HepG2 (cell line): ENCODE measurements at regions not wholly inside any gene's neighbourhood (a gene's known extent, or its start where the extent isn't known, plus 50 kb on each side); places are given as distances from the start of the nearest gene placed in this dataset.

ENCODE experiments used
- ATAC-seq: fragments of 200-7000 bp; cut with Tn5 transposase; 3 replicates; pipeline ENCODE4 v1.9.1; 2020; ENCODE audit warnings: mild to moderate bottlenecking, moderate library complexity
- BruUV-seq: library from RNA; stranded (reverse); fragments of 400-500 nt; replicated peaks from 2 replicates; lab custom pipeline; 2021; lab: Mats Ljungman, UMichigan
- CTCF ChIA-PET: fragments of 300-600 bp; formaldehyde crosslinking; extraction: SDS; loops from one replicate; lab custom pipeline; 2021; ENCODE audit warnings: low total read pairs, inconsistent platforms, low intra/inter-chr PET ratio; lab: Yijun Ruan, JAX
- POLR2A ChIA-PET: fragments of 350-600 bp; sonication (Branson Sonifier 250); formaldehyde crosslinking; loops from one replicate; lab custom pipeline; 2020; ENCODE audit warnings: antibody characterized with exemption, inconsistent platforms; lab: Yijun Ruan, JAX
- DNase-seq: peaks from one replicate; pipeline ENCODE4 v3.0.0-alpha.2; 2015; ENCODE audit warnings: low spot score
- FAIRE-seq: peaks from 3 replicates; lab custom pipeline; 2011; peaks lifted over from hg19 to GRCh38; lab: Jason Lieb, UNC
- H2AFZ ChIP-seq: one replicate; pipeline ENCODE4 v1.6.1; 2011; ENCODE audit warnings: low read length, inconsistent platforms
- H3K27ac ChIP-seq: fragments of 300-600 bp; 3 replicates; pipeline ENCODE4 v1.8.0; 2011; ENCODE audit warnings: mixed run types, mild to moderate bottlenecking, mixed read lengths, low read length, inconsistent platforms; ENCODE audit not compliant: insufficient read depth; ENCODE audit errors: extremely low read length
- H3K27me3 ChIP-seq, 2 experiments: fragments of 200-600 bp in 1 of 2; 2 replicates in 1 of 2; 3 replicates in 1 of 2; pipeline versions ENCODE4 v1.6.0 to v1.8.0; 2011; ENCODE audit warnings: low read length in 2 of 2, mild to moderate bottlenecking in 2 of 2, moderate library complexity in 2 of 2, inconsistent platforms in 1 of 2; ENCODE audit not compliant: insufficient read depth in 2 of 2, control insufficient read depth in 1 of 2
- H3K36me3 ChIP-seq, 2 experiments: fragments of 200-600 bp in 1 of 2; replicated peaks in 1 of 2; 2 replicates in 1 of 2; 3 replicates in 1 of 2; pipeline versions ENCODE4 v1.5.1 to v1.8.0; 2011; ENCODE audit warnings: low read length in 2 of 2, inconsistent platforms in 1 of 2; ENCODE audit not compliant: insufficient read depth in 2 of 2, control insufficient read depth in 1 of 2
- H3K4me1 ChIP-seq: 2 replicates; pipeline ENCODE4 v1.5.1; 2012; ENCODE audit warnings: low read length, inconsistent platforms; ENCODE audit not compliant: insufficient read depth
- H3K4me2 ChIP-seq: 2 replicates; pipeline ENCODE4 v1.6.0; 2011; ENCODE audit warnings: low read depth, low read length, inconsistent platforms
- H3K4me3 ChIP-seq, 3 experiments: fragments of 200-600 bp in 1 of 3; sonication (generic), shearing (Covaris generic) in 1 of 3; replicated peaks in 1 of 3; 2 replicates each; pipeline ENCODE4 v1.5.1; 2011 to 2016; ENCODE audit warnings: low read length in 3 of 3, inconsistent platforms in 2 of 3, low read depth in 2 of 3, mild to moderate bottlenecking in 2 of 3, control low read depth in 1 of 3, mixed read lengths in 1 of 3; ENCODE audit not compliant: insufficient read depth in 1 of 3
- H3K79me2 ChIP-seq: one replicate; pipeline ENCODE4 v1.6.1; 2011; ENCODE audit warnings: low read length, inconsistent platforms; ENCODE audit not compliant: insufficient read depth
- H3K9ac ChIP-seq: 2 replicates; pipeline ENCODE4 v1.6.0; 2011; ENCODE audit warnings: mild to moderate bottlenecking, low read depth, low read length, inconsistent platforms; ENCODE audit not compliant: insufficient read depth
- H3K9me3 ChIP-seq: 2 replicates; pipeline ENCODE4 v1.5.1; 2012; ENCODE audit warnings: mild to moderate bottlenecking, low read length
- H4K20me1 ChIP-seq: 2 replicates; pipeline ENCODE4 v1.6.0; 2011; ENCODE audit warnings: inconsistent platforms, mild to moderate bottlenecking, low read length, moderate library complexity; ENCODE audit not compliant: insufficient read depth
- EED ChIP-seq: sonication (generic); formaldehyde crosslinking; IDR thresholded peaks from 2 replicates; pipeline ENCODE4 v1.5.0; 2020; ENCODE audit warnings: mild to moderate bottlenecking, missing genetic modification reagents
- HDAC6 ChIP-seq: fragments of 200-600 bp; sonication (generic); IDR thresholded peaks from 2 replicates; pipeline ENCODE4 v1.7.0; 2017; ENCODE audit warnings: mild to moderate bottlenecking, antibody characterized with exemption, low read length, low read depth
- MEF2D ChIP-seq: sonication (generic); formaldehyde crosslinking; IDR thresholded peaks from 2 replicates; pipeline ENCODE4 v1.5.1; 2020; ENCODE audit warnings: mild to moderate bottlenecking, missing genetic modification reagents
- POLR2AphosphoS2 ChIP-seq: IDR thresholded peaks from 2 replicates; pipeline ENCODE4 v1.6.1; 2011; ENCODE audit warnings: low read depth, low read length, improper control_type of control experiment
- SYNCRIP ChIP-seq: fragments of 200-400 bp; formaldehyde crosslinking; IDR thresholded peaks from 2 replicates; pipeline ENCODE4 v1.6.1; 2018; ENCODE audit warnings: mild to moderate bottlenecking, low read depth, low read length; ENCODE audit not compliant: insufficient read depth
- ZNF205 ChIP-seq: IDR thresholded peaks from 2 replicates; pipeline ENCODE4 v1.6.1; 2018; ENCODE audit warnings: missing biosample characterization, missing genetic modification reagents
- ZNF235 ChIP-seq: sonication (generic); formaldehyde crosslinking; IDR thresholded peaks from 2 replicates; pipeline ENCODE4 v1.8.1; 2023; ENCODE audit warnings: mild to moderate bottlenecking, missing genetic modification reagents, borderline replicate concordance
- WGBS: methylation state at CpG from one replicate; pipeline ENCODE4 v1.1.6; 2017; ENCODE audit warnings: low lambda C conversion rate; 5-methylcytosine and 5-hydroxymethylcytosine counted together
- in situ Hi-C: cut with HindIII; loops from 2 replicates; pipeline ENCODE4 v1.10.0; 2017; ENCODE audit warnings: low pct_unique_long_range_greater_than_20kb; ENCODE audit not compliant: extremely low pct_ligation_motif_present
- intact Hi-C: fragments of 100-400 bp; cut with micrococcal nuclease; formaldehyde crosslinking; loops from one replicate; pipeline ENCODE4 v1.10.0; 2022; ENCODE audit not compliant: unreplicated experiment
- TF ChIP-seq, protein P1 (sequence below): sonication (generic); formaldehyde crosslinking; IDR thresholded peaks from 2 replicates; pipeline ENCODE4 v1.4.0; 2020; ENCODE audit warnings: missing genetic modification reagents

- Histone ChIP-seq H3K9me3 (no peaks in the 10 kb centered on the region), H3K27me3 (peaks cover 0 to 8% of the 10 kb centered on the region in 2 experiments; a peak in 1 of 5 replicates), H3K4me2 (no peak overlapping the region), H3K27ac (no peak overlapping the region)
- in situ Hi-C loops: no loop called here
- no TSS peak for BruUV-seq
- TF ChIP-seq POLR2AphosphoS2 (no peak), SYNCRIP (no peak)
- TF ChIP-seq, protein P1, sequence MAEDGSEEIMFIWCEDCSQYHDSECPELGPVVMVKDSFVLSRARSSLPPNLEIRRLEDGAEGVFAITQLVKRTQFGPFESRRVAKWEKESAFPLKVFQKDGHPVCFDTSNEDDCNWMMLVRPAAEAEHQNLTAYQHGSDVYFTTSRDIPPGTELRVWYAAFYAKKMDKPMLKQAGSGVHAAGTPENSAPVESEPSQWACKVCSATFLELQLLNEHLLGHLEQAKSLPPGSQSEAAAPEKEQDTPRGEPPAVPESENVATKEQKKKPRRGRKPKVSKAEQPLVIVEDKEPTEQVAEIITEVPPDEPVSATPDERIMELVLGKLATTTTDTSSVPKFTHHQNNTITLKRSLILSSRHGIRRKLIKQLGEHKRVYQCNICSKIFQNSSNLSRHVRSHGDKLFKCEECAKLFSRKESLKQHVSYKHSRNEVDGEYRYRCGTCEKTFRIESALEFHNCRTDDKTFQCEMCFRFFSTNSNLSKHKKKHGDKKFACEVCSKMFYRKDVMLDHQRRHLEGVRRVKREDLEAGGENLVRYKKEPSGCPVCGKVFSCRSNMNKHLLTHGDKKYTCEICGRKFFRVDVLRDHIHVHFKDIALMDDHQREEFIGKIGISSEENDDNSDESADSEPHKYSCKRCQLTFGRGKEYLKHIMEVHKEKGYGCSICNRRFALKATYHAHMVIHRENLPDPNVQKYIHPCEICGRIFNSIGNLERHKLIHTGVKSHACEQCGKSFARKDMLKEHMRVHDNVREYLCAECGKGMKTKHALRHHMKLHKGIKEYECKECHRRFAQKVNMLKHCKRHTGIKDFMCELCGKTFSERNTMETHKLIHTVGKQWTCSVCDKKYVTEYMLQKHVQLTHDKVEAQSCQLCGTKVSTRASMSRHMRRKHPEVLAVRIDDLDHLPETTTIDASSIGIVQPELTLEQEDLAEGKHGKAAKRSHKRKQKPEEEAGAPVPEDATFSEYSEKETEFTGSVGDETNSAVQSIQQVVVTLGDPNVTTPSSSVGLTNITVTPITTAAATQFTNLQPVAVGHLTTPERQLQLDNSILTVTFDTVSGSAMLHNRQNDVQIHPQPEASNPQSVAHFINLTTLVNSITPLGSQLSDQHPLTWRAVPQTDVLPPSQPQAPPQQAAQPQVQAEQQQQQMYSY (CRISPR knock-in tag): no peak
- TF ChIP-seq, all 625 proteins: peak for 0
- Histone ChIP-seq H3K79me2 (no peaks in the 10 kb centered on the region), H3K4me1 (no peaks in the 10 kb centered on the region), H4K20me1 (no peaks in the 10 kb centered on the region), H3K4me3 (no peak overlapping the region), H2AFZ (no peak overlapping the region), H3K36me3 (no peaks in the 10 kb centered on the region), H3K9ac (no peak overlapping the region)
- 0% methylated on average over 1 of the region's 2 CpGs for WGBS
- ATAC-seq (no peak), FAIRE-seq (no peak), DNase-seq (no peak)
- intact Hi-C loops: no loop called here
- CTCF ChIA-PET: no interaction called here
- POLR2A ChIA-PET: no interaction called here
These were observed 140.1 kb downstream of the LNPK start for GRCh38 chr2:175861958-175862357.

- ATAC-seq (no peak), FAIRE-seq (no peak), DNase-seq (no peak)
- no peak overlapping the region for H3K4me3 ChIP-seq
- no peaks in the 10 kb centered on the region for H3K79me2 ChIP-seq
- no TSS peak for BruUV-seq
- no peak overlapping the region for H3K4me2 ChIP-seq
- in situ Hi-C loops (no loop called here), intact Hi-C loops (no loop called here)
- no peak overlapping the region for H3K9ac ChIP-seq
- H4K20me1 ChIP-seq: no peaks in the 10 kb centered on the region
- no peaks in the 10 kb centered on the region for H3K4me1 ChIP-seq
- no peaks in the 10 kb centered on the region for H3K36me3 ChIP-seq
- WGBS: 25% methylated on average over 4 of the region's 4 CpGs
- TF ChIP-seq MEF2D (no peak), HDAC6 (no peak), ZNF205 (no peak), EED (CRISPR knock-in tag) (no peak), ZNF235 (no peak)
- H3K9me3 ChIP-seq: no peaks in the 10 kb centered on the region
- H3K27ac ChIP-seq: no peak overlapping the region
- ChIA-PET CTCF (no interaction called here), POLR2A (no interaction called here)
- H3K27me3 ChIP-seq: 0 out of 5 replicates have a peak, but pooled peaks cover 0 to 5% of the 10 kb centered on the region in 2 experiments
- no peak overlapping the region for H2AFZ ChIP-seq
These were observed 146.1 kb downstream of the LNPK start for GRCh38 chr2:175855794-175856453.
